ENCODE measurements at regions not wholly inside any gene's neighbourhood (a gene's known extent, or its start where the extent isn't known, plus 50 kb on each side); places are given as distances from the start of the nearest gene placed in this dataset.

- H3K36me3 Mint-ChIP-seq, result no peaks in the 10 kb centered on the region
- H3K9me3 Mint-ChIP-seq, result no peaks in the 10 kb centered on the region
- CTCF ChIA-PET, result no interaction called here
Observed at GRCh38 chr4:96097040-96097607, 257.2 kb downstream of the PDHA2 start.

GRCh38 chr4:96097693-96098092, 257.8 kb downstream of the PDHA2 start:
- H3K27me3 Mint-ChIP-seq, result no peaks in the 10 kb centered on the region
- no peak overlapping the region for H3K27ac Mint-ChIP-seq

More at GRCh38 chr4:96097040-96097607, 257.2 kb downstream of the PDHA2 start:
- Mint-ChIP-seq H3K27ac (no peak overlapping the region), H3K27me3 (no peaks in the 10 kb centered on the region), H3K4me3 (no peak overlapping the region), H3K4me1 (no peaks in the 10 kb centered on the region)
- DNase-seq, result no peak

GRCh38 chr4:96099031-96099430, 259.1 kb downstream of the PDHA2 start:
- Mint-ChIP-seq H3K36me3 (no peaks in the 10 kb centered on the region), H3K4me3 (no peak overlapping the region), H3K27me3 (no peaks in the 10 kb centered on the region), H3K9me3 (no peaks in the 10 kb centered on the region), H3K4me1 (no peaks in the 10 kb centered on the region), H3K27ac (no peak overlapping the region)
- CTCF ChIA-PET, result no interaction called here
- no peak for DNase-seq

More at GRCh38 chr4:96097693-96098092, 257.8 kb downstream of the PDHA2 start:
- CTCF ChIA-PET, result no interaction called here
- Mint-ChIP-seq H3K9me3 (no peaks in the 10 kb centered on the region), H3K36me3 (no peaks in the 10 kb centered on the region), H3K4me3 (no peak overlapping the region), H3K4me1 (no peaks in the 10 kb centered on the region)
- no peak for DNase-seq

GRCh38 chr4:96102541-96103026, 262.7 kb downstream of the PDHA2 start:
- no peak overlapping the region for H3K4me3 Mint-ChIP-seq
- CTCF ChIA-PET, result no interaction called here
- H3K9me3 Mint-ChIP-seq, result no peaks in the 10 kb centered on the region
- H3K27me3 Mint-ChIP-seq, result no peaks in the 10 kb centered on the region
- H3K36me3 Mint-ChIP-seq, result no peaks in the 10 kb centered on the region
- H3K4me1 Mint-ChIP-seq, result no peaks in the 10 kb centered on the region
- no peak overlapping the region for H3K27ac Mint-ChIP-seq
- no peak for DNase-seq

GRCh38 chr4:96103086-96103485, 263.2 kb downstream of the PDHA2 start:
- H3K27me3 Mint-ChIP-seq, result no peaks in the 10 kb centered on the region
- CTCF ChIA-PET, result no interaction called here
- no peaks in the 10 kb centered on the region for H3K4me1 Mint-ChIP-seq
- H3K27ac Mint-ChIP-seq, result no peak overlapping the region
- no peaks in the 10 kb centered on the region for H3K9me3 Mint-ChIP-seq
- no peak overlapping the region for H3K4me3 Mint-ChIP-seq
- no peaks in the 10 kb centered on the region for H3K36me3 Mint-ChIP-seq
- DNase-seq, result no peak

- Mint-ChIP-seq H3K4me3 (no peak overlapping the region), H3K9me3 (peaks cover 2% of the 10 kb centered on the region), H3K27me3 (no peaks in the 10 kb centered on the region), H3K4me1 (no peaks in the 10 kb centered on the region), H3K27ac (no peak overlapping the region), H3K36me3 (no peaks in the 10 kb centered on the region)
- DNase-seq, result no peak
- CTCF ChIA-PET, result no interaction called here
Observed at GRCh38 chr4:96108146-96108545, 268.3 kb downstream of the PDHA2 start.

- peaks cover 2% of the 10 kb centered on the region for H3K9me3 Mint-ChIP-seq
- no peaks in the 10 kb centered on the region for H3K36me3 Mint-ChIP-seq
- CTCF ChIA-PET, result no interaction called here
- no peak overlapping the region for H3K4me3 Mint-ChIP-seq
- H3K4me1 Mint-ChIP-seq, result no peaks in the 10 kb centered on the region
- H3K27me3 Mint-ChIP-seq, result no peaks in the 10 kb centered on the region
- DNase-seq, result no peak
- no peak overlapping the region for H3K27ac Mint-ChIP-seq
Observed at GRCh38 chr4:96112631-96113030, 272.7 kb downstream of the PDHA2 start.

- H3K9me3 Mint-ChIP-seq, result no peaks in the 10 kb centered on the region
- no peak overlapping the region for H3K4me3 Mint-ChIP-seq
- no peaks in the 10 kb centered on the region for H3K4me1 Mint-ChIP-seq
- H3K27ac Mint-ChIP-seq, result no peak overlapping the region
- CTCF ChIA-PET, result interaction anchor here (0.7 kb wide), 1 partner anchor 10 kb away, joined by 4 read pairs; no protein-coding TSS in a partner anchor
- no peak for DNase-seq
- no peaks in the 10 kb centered on the region for H3K36me3 Mint-ChIP-seq
- no peaks in the 10 kb centered on the region for H3K27me3 Mint-ChIP-seq
Observed at GRCh38 chr4:96120206-96120605, 280.3 kb downstream of the PDHA2 start.

- Mint-ChIP-seq H3K27ac (no peak overlapping the region), H3K36me3 (no peaks in the 10 kb centered on the region), H3K27me3 (no peaks in the 10 kb centered on the region), H3K4me3 (no peak overlapping the region), H3K4me1 (no peaks in the 10 kb centered on the region), H3K9me3 (no peaks in the 10 kb centered on the region)
- CTCF ChIA-PET, result no interaction called here
- no peak for DNase-seq
Observed at GRCh38 chr4:96126227-96126626, 286.3 kb downstream of the PDHA2 start.

GRCh38 chr4:96131186-96131585, 291.3 kb downstream of the PDHA2 start:
- Mint-ChIP-seq H3K9me3 (no peaks in the 10 kb centered on the region), H3K36me3 (no peaks in the 10 kb centered on the region), H3K27me3 (no peaks in the 10 kb centered on the region), H3K4me3 (no peak overlapping the region), H3K27ac (no peak overlapping the region), H3K4me1 (no peaks in the 10 kb centered on the region)
- no peak for DNase-seq
- CTCF ChIA-PET, result no interaction called here

GRCh38 chr4:96134806-96135205, 294.9 kb downstream of the PDHA2 start:
- DNase-seq, result no peak
- CTCF ChIA-PET, result no interaction called here
- no peaks in the 10 kb centered on the region for H3K27me3 Mint-ChIP-seq
- no peaks in the 10 kb centered on the region for H3K36me3 Mint-ChIP-seq
- no peak overlapping the region for H3K4me3 Mint-ChIP-seq
- H3K27ac Mint-ChIP-seq, result no peak overlapping the region
- no peaks in the 10 kb centered on the region for H3K9me3 Mint-ChIP-seq
- H3K4me1 Mint-ChIP-seq, result no peaks in the 10 kb centered on the region

- no peaks in the 10 kb centered on the region for H3K9me3 Mint-ChIP-seq
- no peak overlapping the region for H3K27ac Mint-ChIP-seq
- no peak overlapping the region for H3K4me3 Mint-ChIP-seq
- H3K36me3 Mint-ChIP-seq, result no peaks in the 10 kb centered on the region
- H3K27me3 Mint-ChIP-seq, result no peaks in the 10 kb centered on the region
- CTCF ChIA-PET, result no interaction called here
- no peaks in the 10 kb centered on the region for H3K4me1 Mint-ChIP-seq
- DNase-seq, result no peak
Observed at GRCh38 chr4:96136056-96136455, 296.2 kb downstream of the PDHA2 start.

- no peak for DNase-seq
- Mint-ChIP-seq H3K9me3 (no peaks in the 10 kb centered on the region), H3K36me3 (no peaks in the 10 kb centered on the region), H3K4me3 (no peak overlapping the region), H3K27ac (no peak overlapping the region), H3K4me1 (no peaks in the 10 kb centered on the region), H3K27me3 (no peaks in the 10 kb centered on the region)
- CTCF ChIA-PET, result no interaction called here
Observed at GRCh38 chr4:96139251-96139929, 299.5 kb downstream of the PDHA2 start.

- no peak for DNase-seq
- Mint-ChIP-seq H3K4me3 (no peak overlapping the region), H3K27ac (no peak overlapping the region), H3K4me1 (no peaks in the 10 kb centered on the region), H3K27me3 (no peaks in the 10 kb centered on the region), H3K36me3 (no peaks in the 10 kb centered on the region), H3K9me3 (no peaks in the 10 kb centered on the region)
- CTCF ChIA-PET, result no interaction called here
Observed at GRCh38 chr4:96145601-96146000, 305.7 kb downstream of the PDHA2 start.

GRCh38 chr4:96146686-96147085, 306.8 kb downstream of the PDHA2 start:
- Mint-ChIP-seq H3K27me3 (no peaks in the 10 kb centered on the region), H3K27ac (no peak overlapping the region), H3K36me3 (no peaks in the 10 kb centered on the region), H3K4me1 (no peaks in the 10 kb centered on the region), H3K9me3 (no peaks in the 10 kb centered on the region), H3K4me3 (no peak overlapping the region)
- CTCF ChIA-PET, result no interaction called here
- DNase-seq, result no peak
